Umbilical cord (tissue), 1 donor: ENCODE measurements at regions not wholly inside any gene's neighbourhood (a gene's known extent, or its start where the extent isn't known, plus 50 kb on each side); places are given as distances from the start of the nearest gene placed in this dataset.

Experiments used
- DNase-seq: peaks from one replicate; pipeline ENCODE4 v3.0.0-alpha.2; 2015; ENCODE audit warnings: low spot score

- DNase-seq: no peak
These were observed 924.4 kb upstream of the TENM4 start for GRCh38 chr11:80365076-80365725.

GRCh38 chr11:80362563-80363340 is 921.9 kb upstream of the TENM4 start:
- no peak for DNase-seq

GRCh38 chr11:80355251-80355650 is 914.4 kb upstream of the TENM4 start:
- no peak for DNase-seq

GRCh38 chr11:80350541-80350940 is 909.7 kb upstream of the TENM4 start:
- DNase-seq: no peak

- DNase-seq: no peak
These were observed 909.2 kb upstream of the TENM4 start for GRCh38 chr11:80349997-80350396.

- DNase-seq: no peak
These were observed 905.7 kb upstream of the TENM4 start for GRCh38 chr11:80346353-80347059.

GRCh38 chr11:80343436-80343835 is 902.6 kb upstream of the TENM4 start:
- no peak for DNase-seq

- no peak for DNase-seq
These were observed 897.4 kb upstream of the TENM4 start for GRCh38 chr11:80338231-80338630.

GRCh38 chr11:80331694-80332093 is 890.9 kb upstream of the TENM4 start:
- DNase-seq: no peak

- DNase-seq: peak; percentile 87
These were observed 889.4 kb upstream of the TENM4 start for GRCh38 chr11:80330264-80330663.

GRCh38 chr11:80328774-80329173 is 887.9 kb upstream of the TENM4 start:
- DNase-seq: no peak

GRCh38 chr11:80327956-80328614 is 887.3 kb upstream of the TENM4 start:
- no peak for DNase-seq

- DNase-seq: no peak
These were observed 881.0 kb upstream of the TENM4 start for GRCh38 chr11:80321786-80322185.

GRCh38 chr11:80320765-80321164 is 879.9 kb upstream of the TENM4 start:
- DNase-seq: no peak

GRCh38 chr11:80320226-80320625 is 879.4 kb upstream of the TENM4 start:
- DNase-seq: no peak

- DNase-seq: no peak
These were observed 876.8 kb upstream of the TENM4 start for GRCh38 chr11:80317612-80318011.

- no peak for DNase-seq
These were observed 874.4 kb upstream of the TENM4 start for GRCh38 chr11:80315200-80315599.

GRCh38 chr11:80309301-80309700 is 868.5 kb upstream of the TENM4 start:
- DNase-seq: no peak

- no peak for DNase-seq
These were observed 866.8 kb upstream of the TENM4 start for GRCh38 chr11:80307676-80308075.

GRCh38 chr11:80297858-80298632 is 857.2 kb upstream of the TENM4 start:
- DNase-seq: no peak

- no peak for DNase-seq
These were observed 852.5 kb upstream of the TENM4 start for GRCh38 chr11:80293293-80293692.
